GM12892 (cell line): ENCODE measurements at regions not wholly inside any gene's neighbourhood (a gene's known extent, or its start where the extent isn't known, plus 50 kb on each side); places are given as distances from the start of the nearest gene placed in this dataset.
"Not testable (repeated sequence)": the region's sequence is repeated elsewhere in the genome, so short reads cannot be mapped to it uniquely, and the experiment has no call there.

Experiments
- DNase-seq: peaks from one replicate; pipeline ENCODE4 v3.0.0; 2011; ENCODE audit not compliant: insufficient read length
- FAIRE-seq: peaks from 2 replicates; lab custom pipeline; 2011; peaks lifted over from hg19 to GRCh38; lab: Jason Lieb, UNC
- POLR2A ChIP-seq: IDR thresholded peaks from 2 replicates; pipeline ENCODE4 v1.6.1; 2011; ENCODE audit warnings: low read depth, low read length, control low read depth
- POLR2AphosphoS5 ChIP-seq: IDR thresholded peaks from 2 replicates; pipeline ENCODE4 v1.6.1; 2011; ENCODE audit warnings: low read depth, low read length, control low read depth
- TAF1 ChIP-seq: IDR thresholded peaks from 2 replicates; pipeline ENCODE4 v1.6.1; 2011; ENCODE audit warnings: low read depth, mild to moderate bottlenecking, control low read depth, low read length, borderline replicate concordance

GRCh38 chr4:79597266-79597665 is 189.2 kb upstream of the GK2 start:
- TF ChIP-seq POLR2AphosphoS5, result no peak
- no peak for TF ChIP-seq POLR2A
- no peak for TF ChIP-seq TAF1

GRCh38 chr4:79592218-79592617 is 184.2 kb upstream of the GK2 start:
- FAIRE-seq, DNase-seq: not testable (repeated sequence)

More at GRCh38 chr4:79597266-79597665, 189.2 kb upstream of the GK2 start:
- FAIRE-seq (no peak), DNase-seq (no peak)

GRCh38 chr4:79588679-79589078 is 180.7 kb upstream of the GK2 start:
- TF ChIP-seq POLR2A, result no peak
- TF ChIP-seq TAF1, result no peak
- no peak for TF ChIP-seq POLR2AphosphoS5
- no peak for FAIRE-seq
- no peak for DNase-seq

- FAIRE-seq, result not testable (repeated sequence)
Observed at GRCh38 chr4:79587207-79587606, 179.2 kb upstream of the GK2 start.

GRCh38 chr4:79585834-79586233 is 177.8 kb upstream of the GK2 start:
- FAIRE-seq (no peak), DNase-seq (no peak)
- TF ChIP-seq TAF1, result no peak
- TF ChIP-seq POLR2A, result no peak
- no peak for TF ChIP-seq POLR2AphosphoS5

More at GRCh38 chr4:79587207-79587606, 179.2 kb upstream of the GK2 start:
- DNase-seq, result not testable (repeated sequence)

GRCh38 chr4:79585330-79585729 is 177.3 kb upstream of the GK2 start:
- no peak for TF ChIP-seq POLR2AphosphoS5
- TF ChIP-seq TAF1, result no peak
- TF ChIP-seq POLR2A, result no peak
- DNase-seq (no peak), FAIRE-seq (no peak)

GRCh38 chr4:79584902-79585301 is 176.9 kb upstream of the GK2 start:
- FAIRE-seq (no peak), DNase-seq (no peak)
- TF ChIP-seq POLR2A (no peak), POLR2AphosphoS5 (no peak), TAF1 (no peak)

GRCh38 chr4:79584352-79584751 is 176.3 kb upstream of the GK2 start:
- no peak for FAIRE-seq
- no peak for TF ChIP-seq POLR2A
- TF ChIP-seq POLR2AphosphoS5, result no peak
- TF ChIP-seq TAF1, result no peak
- no peak for DNase-seq

- FAIRE-seq, result no peak
Observed at GRCh38 chr4:79578606-79579005, 170.6 kb upstream of the GK2 start.

GRCh38 chr4:79576429-79576753 is 168.4 kb upstream of the GK2 start:
- DNase-seq, result no peak
- FAIRE-seq, result peak; percentile 89
- TF ChIP-seq TAF1 (no peak), POLR2A (no peak)

More at GRCh38 chr4:79578606-79579005, 170.6 kb upstream of the GK2 start:
- TF ChIP-seq TAF1, result no peak
- no peak for TF ChIP-seq POLR2AphosphoS5
- TF ChIP-seq POLR2A, result no peak
- DNase-seq, result no peak

- TF ChIP-seq POLR2AphosphoS5 (no peak), TAF1 (no peak), POLR2A (no peak)
- no peak for DNase-seq
- no peak for FAIRE-seq
Observed at GRCh38 chr4:79575709-79576428, 167.8 kb upstream of the GK2 start.

- FAIRE-seq (no peak), DNase-seq (no peak)
- TF ChIP-seq POLR2A (no peak), TAF1 (no peak), POLR2AphosphoS5 (no peak)
Observed at GRCh38 chr4:79574741-79575451, 166.9 kb upstream of the GK2 start.

GRCh38 chr4:79563219-79563618 is 155.2 kb upstream of the GK2 start:
- TF ChIP-seq TAF1 (no peak), POLR2AphosphoS5 (no peak), POLR2A (no peak)
- no peak for DNase-seq
- FAIRE-seq, result no peak
